H1 (cell line): ENCODE measurements at regions not wholly inside any gene's neighbourhood (a gene's known extent, or its start where the extent isn't known, plus 50 kb on each side); places are given as distances from the start of the nearest gene placed in this dataset.

ENCODE experiments used
- CTCF ChIA-PET: fragments of 300-600 bp; sonication (Branson Sonifier 250); formaldehyde crosslinking; loops from one replicate; lab custom pipeline; 2021; ENCODE audit not compliant: partially characterized antibody; lab: Charles Lee
- POLR2A ChIA-PET: fragments of 300-600 bp; sonication (Branson Sonifier 250); formaldehyde crosslinking; loops from one replicate; lab custom pipeline; 2021; ENCODE audit warnings: inconsistent platforms; ENCODE audit not compliant: partially characterized antibody; lab: Charles Lee
- DNase-seq, 2 experiments: peaks; one replicate each; pipeline versions ENCODE4 v3.0.0 to v3.0.0-alpha.2; 2010 to 2022; ENCODE audit warnings: low spot score in 2 of 2, low read depth in 1 of 2, mixed read lengths in 1 of 2
- FAIRE-seq: peaks from 2 replicates; lab custom pipeline; 2011; peaks lifted over from hg19 to GRCh38; lab: Jason Lieb, UNC
- H2AFZ ChIP-seq: 2 replicates; pipeline ENCODE4 v1.8.1; 2012; ENCODE audit warnings: low read length, inconsistent platforms
- H2AK5ac ChIP-seq: 2 replicates; pipeline ENCODE4 v1.6.1; 2013; ENCODE audit warnings: low read depth, low read length
- H2BK120ac ChIP-seq: replicated peaks from 2 replicates; pipeline ENCODE3; 2013; ENCODE audit warnings: low read depth, low read length, inconsistent platforms
- H2BK12ac ChIP-seq: 2 replicates; pipeline ENCODE4 v1.6.1; 2013; ENCODE audit warnings: low read depth, low read length
- H2BK15ac ChIP-seq: 2 replicates; pipeline ENCODE4 v1.6.1; 2013; ENCODE audit warnings: low read length
- H2BK20ac ChIP-seq: 2 replicates; pipeline ENCODE4 v1.6.1; 2013; ENCODE audit warnings: low read length
- H2BK5ac ChIP-seq: 2 replicates; pipeline ENCODE4 v1.6.1; 2013; ENCODE audit warnings: low read depth, low read length
- H3K14ac ChIP-seq: 2 replicates; pipeline ENCODE4 v1.6.1; 2013; ENCODE audit warnings: inconsistent platforms; ENCODE audit not compliant: insufficient read length
- H3K18ac ChIP-seq: 2 replicates; pipeline ENCODE4 v1.6.1; 2013; ENCODE audit warnings: low read length; ENCODE audit errors: extremely low read depth
- H3K23ac ChIP-seq: 2 replicates; pipeline ENCODE4 v1.6.1; 2013; ENCODE audit warnings: inconsistent platforms; ENCODE audit not compliant: insufficient read length
- H3K23me2 ChIP-seq: 2 replicates; pipeline ENCODE4 v1.6.1; 2013; ENCODE audit warnings: low read depth, low read length
- H3K27ac ChIP-seq: 2 replicates; pipeline ENCODE4 v1.6.1; 2011; ENCODE audit warnings: low read depth, low read length, inconsistent platforms
- H3K27me3 ChIP-seq, 4 experiments: replicated peaks in 1 of 4; 1 replicate in 1 of 4; 2 replicates in 3 of 4; pipeline versions ENCODE4 v1.6.1 to v1.8.1; 2011 to 2013; ENCODE audit warnings: low read length in 3 of 4, mild to moderate bottlenecking in 3 of 4, inconsistent platforms in 2 of 4, mixed read lengths in 2 of 4, moderate library complexity in 1 of 4; ENCODE audit not compliant: control insufficient read depth in 3 of 4, insufficient read depth in 3 of 4; ENCODE audit errors: extremely low read depth in 1 of 4
- H3K36me3 ChIP-seq, 4 experiments: 2 replicates each; pipeline versions ENCODE4 v1.6.1 to v1.8.1; 2011 to 2013; ENCODE audit warnings: mild to moderate bottlenecking in 4 of 4, low read length in 3 of 4, moderate library complexity in 2 of 4, control low read depth in 1 of 4, inconsistent platforms in 1 of 4; ENCODE audit not compliant: insufficient read depth in 4 of 4, control insufficient read depth in 2 of 4
- H3K4ac ChIP-seq: replicated peaks from 2 replicates; pipeline ENCODE3; 2013; ENCODE audit warnings: low read length, low read depth, mixed read lengths, inconsistent platforms; ENCODE audit not compliant: insufficient read length
- H3K4me1 ChIP-seq, 4 experiments: replicated peaks in 1 of 4; 1 replicate in 1 of 4; 2 replicates in 3 of 4; pipeline versions ENCODE4 v1.6.1 to v1.8.1; 2011 to 2013; ENCODE audit warnings: low read length in 3 of 4, inconsistent platforms in 2 of 4, mixed read lengths in 1 of 4; ENCODE audit not compliant: insufficient read depth in 4 of 4, control insufficient read depth in 3 of 4
- H3K4me2 ChIP-seq, 2 experiments: 2 replicates each; pipeline versions ENCODE4 v1.6.1 to v1.8.1; 2011 to 2013; ENCODE audit warnings: low read depth in 2 of 2, low read length in 2 of 2, control low read depth in 1 of 2, inconsistent platforms in 1 of 2, mild to moderate bottlenecking in 1 of 2; ENCODE audit not compliant: insufficient read depth in 1 of 2
- H3K4me3 ChIP-seq, 4 experiments: fragments of 200-600, 300-600 bp in 1 of 4; sonication (generic), shearing (Covaris generic), sonication (Bioruptor Twin) in 1 of 4; 2 replicates each; pipeline versions ENCODE4 v1.5.1 to v1.8.1; 2011 to 2016; ENCODE audit warnings: low read length in 4 of 4, low read depth in 3 of 4, control low read depth in 2 of 4, inconsistent platforms in 2 of 4, mild to moderate bottlenecking in 2 of 4, mixed read lengths in 1 of 4, moderate library complexity in 1 of 4; ENCODE audit not compliant: insufficient read depth in 2 of 4; ENCODE audit errors: extremely low read depth in 1 of 4
- H3K56ac ChIP-seq: replicated peaks from 2 replicates; pipeline ENCODE3; 2013; ENCODE audit warnings: low read depth, mild to moderate bottlenecking, mixed read lengths, low read length, inconsistent platforms; ENCODE audit not compliant: insufficient read length
- H3K79me1 ChIP-seq: 2 replicates; pipeline ENCODE4 v1.6.1; 2013; ENCODE audit warnings: low read depth, low read length, control low read depth
- H3K79me2 ChIP-seq, 2 experiments: 2 replicates each; pipeline versions ENCODE4 v1.6.1 to v1.8.1; 2012 to 2013; ENCODE audit warnings: low read length in 2 of 2, mild to moderate bottlenecking in 2 of 2, inconsistent platforms in 1 of 2; ENCODE audit not compliant: insufficient read depth in 2 of 2, control insufficient read depth in 1 of 2
- H3K9ac ChIP-seq, 4 experiments: replicated peaks in 1 of 4; 1 replicate in 1 of 4; 2 replicates in 3 of 4; pipeline versions ENCODE4 v1.6.1 to v1.8.1; 2011 to 2013; ENCODE audit warnings: low read depth in 3 of 4, low read length in 3 of 4, control low read depth in 2 of 4, mild to moderate bottlenecking in 2 of 4, moderate library complexity in 2 of 4, inconsistent platforms in 1 of 4; ENCODE audit errors: extremely low read depth in 1 of 4
- H3K9me3 ChIP-seq, 2 experiments: 2 replicates each; pipeline versions ENCODE4 v1.6.1 to v1.8.1; 2012 to 2013; ENCODE audit warnings: mild to moderate bottlenecking in 2 of 2, moderate library complexity in 2 of 2, control low read depth in 1 of 2, inconsistent platforms in 1 of 2, low read depth in 1 of 2, low read length in 1 of 2, mixed read lengths in 1 of 2; ENCODE audit not compliant: insufficient read depth in 2 of 2
- H4K20me1 ChIP-seq, 2 experiments: replicated peaks in 1 of 2; 2 replicates each; pipeline versions ENCODE3 to v1.8.1; 2011 to 2013; ENCODE audit warnings: inconsistent platforms in 2 of 2, low read length in 2 of 2, mild to moderate bottlenecking in 1 of 2; ENCODE audit not compliant: insufficient read depth in 2 of 2, control insufficient read depth in 1 of 2
- H4K5ac ChIP-seq: 2 replicates; pipeline ENCODE4 v1.6.1; 2013; ENCODE audit warnings: low read length, low read depth, mixed read lengths, inconsistent platforms; ENCODE audit not compliant: insufficient read length
- H4K8ac ChIP-seq: 2 replicates; pipeline ENCODE4 v1.8.0; 2013; ENCODE audit warnings: mild to moderate bottlenecking, moderate library complexity, low read length, inconsistent platforms; ENCODE audit not compliant: insufficient read depth; ENCODE audit errors: extremely low read depth
- H4K91ac ChIP-seq: replicated peaks from 2 replicates; pipeline ENCODE3; 2013; ENCODE audit warnings: low read length, mixed read lengths, inconsistent platforms; ENCODE audit not compliant: insufficient read length
- GTF2F1 ChIP-seq: IDR thresholded peaks from 2 replicates; pipeline ENCODE4 v1.6.1; 2012; ENCODE audit warnings: low read depth, low read length, improper control_type of control experiment, borderline replicate concordance
- RBBP5 ChIP-seq: IDR thresholded peaks from 2 replicates; pipeline ENCODE4 v1.7.1; 2012; ENCODE audit warnings: low read depth, mild to moderate bottlenecking, inconsistent platforms, low read length, moderate library complexity, borderline replicate concordance
- WGBS, 2 experiments: shearing (Covaris generic) in 1 of 2; methylation state at CpG; one replicate each; pipeline versions ENCODE4 v1.1.6 to v1.1.7; 2013 to 2015; ENCODE audit warnings: low lambda C conversion rate in 2 of 2, mixed read lengths in 2 of 2, inconsistent platforms in 1 of 2, low coverage in 1 of 2, missing lambda C conversion rate in 1 of 2; ENCODE audit not compliant: insufficient replicate concordance in 2 of 2, insufficient coverage in 1 of 2, insufficient read length in 1 of 2; ENCODE audit errors: extremely low coverage in 1 of 2, missing lambda C conversion rate in 1 of 2; 5-methylcytosine and 5-hydroxymethylcytosine counted together
- TF ChIP-seq, protein P1 (sequence below): IDR thresholded peaks from 2 replicates; pipeline ENCODE4 v1.6.1; 2012; ENCODE audit warnings: inconsistent platforms

GRCh38 chr2:49480520-49480919 is 326.2 kb upstream of the FSHR start:
- Histone ChIP-seq H2AK5ac (no peak overlapping the region), H4K20me1 (no peaks in the 10 kb centered on the region), H3K23ac (no peak overlapping the region), H4K5ac (no peak overlapping the region), H4K8ac (no peak overlapping the region), H2BK5ac (no peak overlapping the region), H3K27ac (no peak overlapping the region), H3K56ac (no peak overlapping the region), H2BK20ac (no peak overlapping the region), H3K4me2 (no peak overlapping the region), H3K27me3 (no peaks in the 10 kb centered on the region), H4K91ac (no peak overlapping the region), H3K14ac (no peak overlapping the region), H3K79me1 (no peaks in the 10 kb centered on the region), H3K18ac (no peak overlapping the region), H3K23me2 (no peaks in the 10 kb centered on the region), H3K4me3 (no peak overlapping the region), H3K4ac (no peak overlapping the region), H3K79me2 (no peaks in the 10 kb centered on the region), H2BK12ac (no peak overlapping the region), H3K4me1 (no peaks in the 10 kb centered on the region), H2BK15ac (no peak overlapping the region), H3K9ac (no peak overlapping the region), H2BK120ac (no peak overlapping the region), H3K9me3 (no peaks in the 10 kb centered on the region; a peak in 1 of 4 replicates), H3K36me3 (no peaks in the 10 kb centered on the region), H2AFZ (no peak overlapping the region)
- ChIA-PET POLR2A (no interaction called here), CTCF (no interaction called here)
- DNase-seq: no peak
- FAIRE-seq: no peak
- WGBS, 2 experiments: 91% methylated on average over 1 of the region's 1 CpG; no CpG with 5 or more reads in 1 of the 2 experiments
- TF ChIP-seq GTF2F1 (no peak), RBBP5 (no peak)
- TF ChIP-seq, protein P1, sequence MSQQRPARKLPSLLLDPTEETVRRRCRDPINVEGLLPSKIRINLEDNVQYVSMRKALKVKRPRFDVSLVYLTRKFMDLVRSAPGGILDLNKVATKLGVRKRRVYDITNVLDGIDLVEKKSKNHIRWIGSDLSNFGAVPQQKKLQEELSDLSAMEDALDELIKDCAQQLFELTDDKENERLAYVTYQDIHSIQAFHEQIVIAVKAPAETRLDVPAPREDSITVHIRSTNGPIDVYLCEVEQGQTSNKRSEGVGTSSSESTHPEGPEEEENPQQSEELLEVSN: no peak
